CD4-positive, CD25-positive, alpha-beta regulatory T cell (primary cell): ENCODE measurements at regions not wholly inside any gene's neighbourhood (a gene's known extent, or its start where the extent isn't known, plus 50 kb on each side); places are given as distances from the start of the nearest gene placed in this dataset.

Source experiments
- ATAC-seq, 2 donors: fragments of 150-1000 bp; cut with Tn5 transposase; one replicate each; pipeline ENCODE4 v1.10.0; 2021; ENCODE audit warnings: low read depth in 2 of 2, moderate number of reproducible peaks in 2 of 2, moderate library complexity in 1 of 2
- DNase-seq, 3 donors: peaks; one replicate each; pipeline versions ENCODE4 v3.0.0 to v3.0.0-alpha.2; 2012 to 2022; ENCODE audit warnings: mixed read lengths in 1 of 3
- H3K27ac ChIP-seq: one replicate; pipeline ENCODE4 v1.7.0; 2013; ENCODE audit warnings: mild to moderate bottlenecking, low read length; ENCODE audit not compliant: insufficient read depth, poor library complexity, severe bottlenecking
- H3K27me3 ChIP-seq: one replicate; pipeline ENCODE4 v1.7.0; 2013; ENCODE audit warnings: low read length; ENCODE audit not compliant: control insufficient read depth, insufficient read depth
- H3K36me3 ChIP-seq: one replicate; pipeline ENCODE4 v1.7.0; 2013; ENCODE audit warnings: mild to moderate bottlenecking, low read length, moderate library complexity; ENCODE audit not compliant: control insufficient read depth, insufficient read depth
- H3K4me1 ChIP-seq: 2 replicates; pipeline ENCODE4 v1.7.0; 2013; ENCODE audit warnings: mild to moderate bottlenecking, low read length; ENCODE audit not compliant: insufficient read depth, control insufficient read depth, poor library complexity, severe bottlenecking
- H3K4me3 ChIP-seq: one replicate; pipeline ENCODE4 v1.7.0; 2013; ENCODE audit warnings: low read depth, mild to moderate bottlenecking, low read length, moderate library complexity
- H3K9me3 ChIP-seq, 2 experiments: 1 replicate in 1 of 2; 2 replicates in 1 of 2; pipeline ENCODE4 v1.7.0; 2013; ENCODE audit warnings: low read length in 2 of 2, mild to moderate bottlenecking in 1 of 2, moderate library complexity in 1 of 2; ENCODE audit not compliant: control insufficient read depth in 2 of 2
- H3K27ac Mint-ChIP-seq, 3 donors: one replicate each; pipeline ENCODE4 v1.8.0; 2020 to 2022; ENCODE audit warnings: mild to moderate bottlenecking in 3 of 3, mixed read lengths in 3 of 3, moderate library complexity in 2 of 3
- H3K27me3 Mint-ChIP-seq: one replicate; pipeline ENCODE4 v1.8.0; 2022; ENCODE audit warnings: mild to moderate bottlenecking, mixed read lengths
- H3K36me3 Mint-ChIP-seq: one replicate; pipeline ENCODE4 v1.8.0; 2020; ENCODE audit warnings: mixed read lengths
- H3K4me1 Mint-ChIP-seq, 4 donors: one replicate each; pipeline ENCODE4 v1.8.0; 2020 to 2022; ENCODE audit warnings: mixed read lengths in 4 of 4, mild to moderate bottlenecking in 1 of 4
- H3K4me3 Mint-ChIP-seq, 4 donors: one replicate each; pipeline ENCODE4 v1.8.0; 2020 to 2022; ENCODE audit warnings: mild to moderate bottlenecking in 4 of 4, mixed read lengths in 4 of 4, moderate library complexity in 3 of 4
- H3K9me3 Mint-ChIP-seq, 7 donors: one replicate each; pipeline ENCODE4 v1.8.0; 2020 to 2022; ENCODE audit warnings: mixed read lengths in 7 of 7, mild to moderate bottlenecking in 3 of 7, moderate library complexity in 2 of 7

DNA sequence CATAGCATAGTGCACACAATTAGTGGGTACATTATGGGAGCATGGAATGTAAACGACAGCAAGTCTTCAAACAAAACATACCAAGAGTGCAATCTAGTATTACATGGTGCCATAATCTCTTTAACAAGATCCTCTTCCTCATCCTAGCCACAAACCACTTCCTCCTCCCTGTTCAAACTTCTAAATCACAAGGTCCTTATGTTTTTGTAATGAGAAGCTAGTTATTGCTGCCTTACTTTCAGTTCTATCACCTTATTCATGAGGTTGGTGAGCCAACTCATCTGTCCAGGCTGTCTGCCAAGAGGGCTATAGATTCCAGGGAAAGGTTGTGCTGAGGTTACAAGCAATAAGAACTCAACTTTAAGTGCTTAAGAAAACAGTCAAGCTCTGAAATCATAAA is 195.4 kb upstream of the ARHGAP20 start:
- Mint-ChIP-seq H3K36me3 (no peaks in the 10 kb centered on the region), H3K4me3 (peak overlapping the region in 3 of 4 donors; percentile 3 to 55 (median 46))
- DNase-seq = peak in 2 of 3 donors; percentile 26 to 82

DNA sequence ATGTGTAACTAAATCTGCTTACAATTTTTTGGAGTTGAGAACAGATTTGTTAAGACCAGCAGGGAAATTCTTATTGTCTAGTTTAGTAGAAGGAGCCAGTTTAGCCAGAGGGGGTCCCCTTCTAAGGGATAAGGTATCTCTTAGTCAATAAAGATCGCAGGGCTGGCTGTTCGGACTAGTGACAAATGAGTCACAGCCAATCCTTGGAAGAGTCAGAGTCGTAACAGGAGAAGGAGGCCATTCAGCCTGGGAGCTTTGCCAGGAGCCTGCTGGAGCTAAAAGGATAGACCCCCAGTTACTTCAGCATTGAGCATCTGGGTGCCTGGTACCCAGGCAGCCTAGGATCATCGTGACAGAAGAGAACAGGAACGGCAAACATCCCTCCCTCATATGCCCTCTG is 191.6 kb upstream of the ARHGAP20 start:
- Mint-ChIP-seq H3K9me3 (peaks cover 0 to 7% (median 4%) of the 10 kb centered on the region in 7 donors), H3K36me3 (no peaks in the 10 kb centered on the region), H3K4me1 (peaks cover 10 to 18% (median 13%) of the 10 kb centered on the region in 4 donors), H3K27ac (no peak overlapping the region), H3K4me3 (no peak overlapping the region), H3K27me3 (no peaks in the 10 kb centered on the region)
- H3K27me3 ChIP-seq = no peaks in the 10 kb centered on the region
- ATAC-seq = no peak
- H3K4me1 ChIP-seq = peaks cover 9% of the 10 kb centered on the region
- H3K27ac ChIP-seq = no peak overlapping the region
- H3K36me3 ChIP-seq = no peaks in the 10 kb centered on the region
- H3K9me3 ChIP-seq = no peaks in the 10 kb centered on the region
- no peak overlapping the region for H3K4me3 ChIP-seq
- no peak for DNase-seq

More for the DNA sequence above, 195.4 kb upstream of the ARHGAP20 start:
- peaks cover 10 to 23% (median 13%) of the 10 kb centered on the region in 4 donors for H3K4me1 Mint-ChIP-seq
- Histone ChIP-seq H3K27me3 (no peaks in the 10 kb centered on the region), H3K4me3 (peak overlapping the region; percentile 8), H3K36me3 (no peaks in the 10 kb centered on the region), H3K27ac (no peak overlapping the region), H3K4me1 (peaks cover 9% of the 10 kb centered on the region), H3K9me3 (no peaks in the 10 kb centered on the region)
- no peaks in the 10 kb centered on the region for H3K27me3 Mint-ChIP-seq
- peak; percentile 47 to 58 for ATAC-seq
- peak overlapping the region in 2 of 3 donors; percentile 6 to 23 for H3K27ac Mint-ChIP-seq
- H3K9me3 Mint-ChIP-seq = peaks cover 0 to 4% (median 2%) of the 10 kb centered on the region in 7 donors

DNA sequence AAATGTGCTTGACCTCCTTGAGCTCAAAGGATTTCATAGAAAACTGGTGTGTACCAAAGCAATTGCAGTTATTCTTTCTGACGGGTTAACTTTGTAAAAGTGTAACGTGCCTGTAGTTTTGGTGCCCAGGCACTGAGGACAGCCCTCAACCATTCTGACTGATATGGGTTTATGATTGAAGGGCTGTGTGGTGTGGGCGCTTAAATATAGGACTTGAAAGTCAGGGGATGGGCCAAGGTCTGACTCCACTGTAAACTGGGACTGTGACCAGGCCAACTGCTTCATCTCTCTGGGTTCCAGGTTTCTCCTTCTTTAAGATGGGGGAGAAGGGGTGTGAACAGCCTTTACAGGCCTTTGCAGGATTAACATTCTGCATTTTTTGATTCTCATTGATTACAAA is 191.1 kb upstream of the ARHGAP20 start:
- H3K27ac ChIP-seq = no peak overlapping the region
- no peaks in the 10 kb centered on the region for H3K36me3 Mint-ChIP-seq
- no peak for DNase-seq

DNA sequence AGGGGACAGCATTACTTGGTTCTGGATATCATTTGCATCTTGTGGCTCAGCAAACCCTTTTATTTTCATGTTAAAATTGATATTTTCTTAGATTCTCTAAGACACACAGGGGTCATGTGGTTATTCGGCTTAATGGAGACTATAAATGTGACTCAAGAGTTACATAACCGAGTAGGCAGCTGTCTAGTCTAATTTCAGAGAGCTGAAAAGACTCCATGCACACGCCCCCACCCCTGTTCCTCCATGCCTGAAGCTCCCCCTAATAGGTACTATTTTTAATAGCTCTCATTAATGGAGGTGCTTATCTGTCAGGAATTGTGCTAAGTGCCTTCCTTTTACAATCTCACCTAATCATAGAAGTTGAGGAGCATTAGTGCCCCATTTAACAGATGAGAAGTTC is 189.2 kb upstream of the ARHGAP20 start:
- no peaks in the 10 kb centered on the region for H3K36me3 Mint-ChIP-seq
- H3K27ac Mint-ChIP-seq = no peak overlapping the region
- no peak overlapping the region for H3K4me3 Mint-ChIP-seq
- H3K9me3 ChIP-seq = no peaks in the 10 kb centered on the region
- no peaks in the 10 kb centered on the region for H3K27me3 ChIP-seq
- H3K4me1 ChIP-seq = no peaks in the 10 kb centered on the region
- peaks cover 0 to 6% (median 2%) of the 10 kb centered on the region in 7 donors for H3K9me3 Mint-ChIP-seq
- H3K27me3 Mint-ChIP-seq = no peaks in the 10 kb centered on the region
- no peaks in the 10 kb centered on the region for H3K4me1 Mint-ChIP-seq
- no peak overlapping the region for H3K27ac ChIP-seq
- ATAC-seq (no peak), DNase-seq (no peak)
- H3K4me3 ChIP-seq = no peak overlapping the region
- H3K36me3 ChIP-seq = no peaks in the 10 kb centered on the region

More for the DNA sequence above, 191.1 kb upstream of the ARHGAP20 start:
- H3K27me3 ChIP-seq = no peaks in the 10 kb centered on the region
- peaks cover 8% of the 10 kb centered on the region for H3K4me1 ChIP-seq
- no peak overlapping the region for H3K4me3 ChIP-seq
- H3K9me3 ChIP-seq = no peaks in the 10 kb centered on the region
- ATAC-seq = no peak
- peaks cover 0 to 7% (median 4%) of the 10 kb centered on the region in 7 donors for H3K9me3 Mint-ChIP-seq
- no peak overlapping the region for H3K4me3 Mint-ChIP-seq
- H3K36me3 ChIP-seq = no peaks in the 10 kb centered on the region
- H3K4me1 Mint-ChIP-seq = peaks cover 10 to 14% (median 13%) of the 10 kb centered on the region in 4 donors
- no peak overlapping the region for H3K27ac Mint-ChIP-seq
- H3K27me3 Mint-ChIP-seq = no peaks in the 10 kb centered on the region

DNA sequence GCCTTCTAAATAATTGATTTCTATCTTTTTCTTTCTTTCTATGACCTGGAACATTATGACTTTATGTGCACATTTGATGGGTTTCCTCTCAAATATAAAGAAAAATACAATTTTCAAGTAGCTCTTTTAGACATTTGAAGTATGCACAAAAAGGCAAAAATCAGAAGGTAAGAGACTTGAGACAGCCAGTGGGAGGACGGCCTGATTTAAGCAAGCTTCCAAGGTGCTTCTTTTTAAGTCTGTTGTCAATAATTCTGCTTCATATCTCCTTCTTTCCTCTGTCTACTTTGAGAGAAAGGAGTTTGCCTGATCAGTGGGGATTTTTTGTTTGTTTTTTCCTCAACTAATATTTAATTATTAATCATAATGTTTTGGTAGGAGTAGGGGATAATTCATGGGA is 188.2 kb upstream of the ARHGAP20 start:
- no peaks in the 10 kb centered on the region for H3K36me3 Mint-ChIP-seq
- H3K9me3 Mint-ChIP-seq = peaks cover 0 to 6% (median 2%) of the 10 kb centered on the region in 7 donors
- H3K36me3 ChIP-seq = no peaks in the 10 kb centered on the region
- no peak for DNase-seq
- H3K4me3 ChIP-seq = no peak overlapping the region
- H3K27ac Mint-ChIP-seq = no peak overlapping the region
- no peaks in the 10 kb centered on the region for H3K4me1 ChIP-seq
- H3K27me3 ChIP-seq = no peaks in the 10 kb centered on the region
- no peaks in the 10 kb centered on the region for H3K4me1 Mint-ChIP-seq
- H3K9me3 ChIP-seq = no peaks in the 10 kb centered on the region
- no peak overlapping the region for H3K4me3 Mint-ChIP-seq
- ATAC-seq = no peak
- no peaks in the 10 kb centered on the region for H3K27me3 Mint-ChIP-seq
- H3K27ac ChIP-seq = no peak overlapping the region

DNA sequence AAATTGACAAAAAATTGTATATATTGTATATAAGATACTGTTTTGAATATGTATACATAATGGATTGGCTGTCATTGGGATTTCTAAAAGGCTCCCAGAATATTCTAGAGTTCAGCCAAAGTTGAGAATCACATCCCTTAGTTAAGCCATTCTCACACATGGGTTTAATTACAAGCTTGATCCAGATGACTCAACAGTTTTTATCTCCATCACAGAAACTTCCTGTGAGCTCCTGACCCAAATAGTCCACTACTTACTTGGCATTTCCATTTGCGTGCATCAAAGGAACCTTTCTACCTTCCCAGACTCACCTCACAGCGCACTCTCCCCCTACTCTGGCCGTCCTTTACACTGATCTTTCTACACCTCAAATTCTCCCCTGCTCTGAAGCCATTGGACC is 184.8 kb upstream of the ARHGAP20 start:
- no peaks in the 10 kb centered on the region for H3K4me1 Mint-ChIP-seq
- peaks cover 0 to 3% (median 0%) of the 10 kb centered on the region in 7 donors for H3K9me3 Mint-ChIP-seq
- ATAC-seq (no peak), DNase-seq (no peak)
- Histone ChIP-seq H3K27me3 (no peaks in the 10 kb centered on the region), H3K36me3 (no peaks in the 10 kb centered on the region), H3K27ac (no peak overlapping the region), H3K4me1 (no peaks in the 10 kb centered on the region), H3K4me3 (no peak overlapping the region), H3K9me3 (no peaks in the 10 kb centered on the region)
- peaks cover 4% of the 10 kb centered on the region for H3K27me3 Mint-ChIP-seq
- no peaks in the 10 kb centered on the region for H3K36me3 Mint-ChIP-seq
- no peak overlapping the region for H3K4me3 Mint-ChIP-seq
- H3K27ac Mint-ChIP-seq = no peak overlapping the region

DNA sequence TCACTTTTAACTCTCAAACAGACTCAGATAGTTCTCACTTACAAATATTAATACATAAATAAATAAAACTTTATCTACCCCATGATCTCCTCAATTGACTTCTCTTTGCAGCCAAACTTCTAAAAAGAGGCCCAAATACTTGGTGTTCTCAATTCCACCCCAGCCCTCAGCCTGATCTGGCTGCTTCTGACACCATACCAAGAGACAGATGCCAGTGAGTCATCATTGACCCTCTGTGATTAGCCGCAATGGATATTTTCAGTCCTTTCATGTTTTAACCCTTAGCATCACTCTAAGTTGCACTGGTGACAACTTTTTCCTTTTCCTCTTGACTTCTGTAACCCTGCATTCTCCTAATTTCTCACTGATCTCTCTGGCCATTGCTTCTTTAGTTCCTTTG is 184.1 kb upstream of the ARHGAP20 start:
- no peaks in the 10 kb centered on the region for H3K27me3 ChIP-seq
- no peaks in the 10 kb centered on the region for H3K36me3 ChIP-seq
- no peak overlapping the region for H3K27ac Mint-ChIP-seq
- no peaks in the 10 kb centered on the region for H3K9me3 ChIP-seq
- no peak overlapping the region for H3K4me3 ChIP-seq
- H3K4me1 Mint-ChIP-seq = no peaks in the 10 kb centered on the region
- no peaks in the 10 kb centered on the region for H3K36me3 Mint-ChIP-seq
- no peaks in the 10 kb centered on the region for H3K4me1 ChIP-seq
- H3K27ac ChIP-seq = no peak overlapping the region
- H3K4me3 Mint-ChIP-seq = no peak overlapping the region
- H3K27me3 Mint-ChIP-seq = peaks cover 4% of the 10 kb centered on the region
- DNase-seq (no peak), ATAC-seq (no peak)
- peaks cover 0 to 3% (median 0%) of the 10 kb centered on the region in 7 donors for H3K9me3 Mint-ChIP-seq

DNA sequence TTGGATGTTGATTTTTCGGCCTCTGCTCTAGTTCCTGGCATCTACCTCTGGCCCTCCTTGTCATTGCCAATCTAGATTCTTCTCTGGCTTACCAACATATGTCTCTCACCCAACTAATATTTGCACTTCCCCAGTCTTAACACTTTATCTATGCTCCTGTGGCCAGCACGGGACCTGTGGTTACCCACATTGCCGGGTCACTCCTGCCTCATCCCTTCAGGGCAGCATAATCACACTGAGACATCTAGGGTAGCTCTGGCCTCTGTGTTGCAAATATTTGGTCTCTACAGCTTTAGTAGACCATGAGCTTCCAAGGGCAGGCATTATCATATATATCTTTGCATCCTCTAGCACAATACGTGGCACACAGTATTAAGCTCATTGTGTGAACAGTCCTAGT is 182.0 kb upstream of the ARHGAP20 start:
- H3K36me3 ChIP-seq = no peaks in the 10 kb centered on the region
- H3K27me3 ChIP-seq = no peaks in the 10 kb centered on the region
- Mint-ChIP-seq H3K4me3 (no peak overlapping the region), H3K27me3 (peaks cover 4% of the 10 kb centered on the region), H3K4me1 (no peaks in the 10 kb centered on the region), H3K27ac (no peak overlapping the region), H3K9me3 (peaks cover 0 to 2% (median 0%) of the 10 kb centered on the region in 7 donors), H3K36me3 (no peaks in the 10 kb centered on the region)
- no peaks in the 10 kb centered on the region for H3K9me3 ChIP-seq
- no peak for DNase-seq
- H3K4me1 ChIP-seq = no peaks in the 10 kb centered on the region
- no peak overlapping the region for H3K4me3 ChIP-seq
- no peak for ATAC-seq
- H3K27ac ChIP-seq = no peak overlapping the region
